Subcutaneous abdominal adipose tissue (tissue), 5 donors: ENCODE measurements at regions not wholly inside any gene's neighbourhood (a gene's known extent, or its start where the extent isn't known, plus 50 kb on each side); places are given as distances from the start of the nearest gene placed in this dataset.

ENCODE experiments used
- H3K27ac ChIP-seq: one replicate; pipeline ENCODE4 v1.7.0; 2013; ENCODE audit warnings: low read depth, mild to moderate bottlenecking, inconsistent platforms, low read length, moderate library complexity
- H3K27me3 ChIP-seq, 5 donors: one replicate each; pipeline ENCODE4 v1.7.0; 2013; ENCODE audit warnings: low read length in 5 of 5, inconsistent platforms in 1 of 5; ENCODE audit not compliant: control insufficient read depth in 5 of 5, insufficient read depth in 4 of 5
- H3K36me3 ChIP-seq, 5 donors: one replicate each; pipeline ENCODE4 v1.7.0; 2013; ENCODE audit warnings: low read length in 5 of 5; ENCODE audit not compliant: control insufficient read depth in 5 of 5, insufficient read depth in 5 of 5
- H3K4me1 ChIP-seq, 5 donors: one replicate each; pipeline ENCODE4 v1.7.0; 2013; ENCODE audit warnings: low read length in 5 of 5, mild to moderate bottlenecking in 3 of 5, moderate library complexity in 1 of 5; ENCODE audit not compliant: control insufficient read depth in 5 of 5, insufficient read depth in 5 of 5
- H3K4me3 ChIP-seq, 5 donors: one replicate each; pipeline ENCODE4 v1.7.0; 2013; ENCODE audit warnings: low read length in 5 of 5, low read depth in 1 of 5
- H3K9ac ChIP-seq, 5 donors: one replicate each; pipeline ENCODE4 v1.7.0; 2013; ENCODE audit warnings: low read length in 5 of 5, mild to moderate bottlenecking in 4 of 5, moderate library complexity in 3 of 5
- H3K9me3 ChIP-seq, 5 donors: one replicate each; pipeline ENCODE4 v1.7.0; 2013; ENCODE audit warnings: low read length in 5 of 5; ENCODE audit not compliant: control insufficient read depth in 5 of 5
- donor health status: healthy.
- donor health status: healthy.
- donor health status: healthy.
- donor health status: healthy.
- donor health status: healthy.

DNA sequence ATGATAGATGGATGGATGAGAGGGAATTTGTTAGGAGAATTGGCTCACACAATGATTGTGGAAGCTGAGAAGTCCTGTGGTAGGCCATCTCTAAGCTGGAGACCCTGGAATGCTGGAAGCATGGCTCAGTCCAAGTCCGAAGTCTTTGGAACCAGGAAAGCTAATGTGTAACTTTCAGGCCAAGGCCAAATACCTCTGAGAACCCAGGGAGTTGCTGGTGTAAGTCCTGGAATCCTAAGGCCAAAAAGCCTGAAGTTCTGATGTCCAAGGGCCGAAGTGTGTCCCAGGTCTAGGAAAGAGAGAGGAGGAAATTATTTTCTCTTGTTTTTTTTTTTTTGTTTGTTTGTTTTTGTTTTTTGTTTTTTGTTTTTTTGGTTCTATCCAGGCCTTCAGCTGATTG, 492.2 kb upstream of the GCFC2 start:
- no peak overlapping the region for H3K4me3 ChIP-seq
- no peaks in the 10 kb centered on the region for H3K36me3 ChIP-seq
- no peaks in the 10 kb centered on the region for H3K27me3 ChIP-seq
- no peak overlapping the region for H3K9ac ChIP-seq
- H3K9me3 ChIP-seq: no peaks in the 10 kb centered on the region
- no peak overlapping the region for H3K27ac ChIP-seq
- H3K4me1 ChIP-seq: no peaks in the 10 kb centered on the region

- no peak overlapping the region for H3K4me3 ChIP-seq
Measured at GRCh38 chr2:76197842-76198448, 487.2 kb upstream of the GCFC2 start.

GRCh38 chr2:76197428-76197827, 486.7 kb upstream of the GCFC2 start:
- H3K9me3 ChIP-seq: no peaks in the 10 kb centered on the region
- H3K4me1 ChIP-seq: no peaks in the 10 kb centered on the region
- no peak overlapping the region for H3K9ac ChIP-seq
- no peak overlapping the region for H3K27ac ChIP-seq
- H3K27me3 ChIP-seq: peaks cover 0 to 4% (median 0%) of the 10 kb centered on the region in 5 donors
- H3K4me3 ChIP-seq: no peak overlapping the region
- H3K36me3 ChIP-seq: no peaks in the 10 kb centered on the region

More at GRCh38 chr2:76197842-76198448, 487.2 kb upstream of the GCFC2 start:
- Histone ChIP-seq H3K36me3 (no peaks in the 10 kb centered on the region), H3K27ac (no peak overlapping the region), H3K4me1 (no peaks in the 10 kb centered on the region), H3K9ac (no peak overlapping the region), H3K9me3 (no peaks in the 10 kb centered on the region), H3K27me3 (peaks cover 0 to 4% (median 0%) of the 10 kb centered on the region in 5 donors)

GRCh38 chr2:76194031-76194775, 483.5 kb upstream of the GCFC2 start:
- H3K36me3 ChIP-seq: no peaks in the 10 kb centered on the region
- no peak overlapping the region for H3K27ac ChIP-seq
- peaks cover 0 to 4% (median 0%) of the 10 kb centered on the region in 5 donors for H3K27me3 ChIP-seq

DNA sequence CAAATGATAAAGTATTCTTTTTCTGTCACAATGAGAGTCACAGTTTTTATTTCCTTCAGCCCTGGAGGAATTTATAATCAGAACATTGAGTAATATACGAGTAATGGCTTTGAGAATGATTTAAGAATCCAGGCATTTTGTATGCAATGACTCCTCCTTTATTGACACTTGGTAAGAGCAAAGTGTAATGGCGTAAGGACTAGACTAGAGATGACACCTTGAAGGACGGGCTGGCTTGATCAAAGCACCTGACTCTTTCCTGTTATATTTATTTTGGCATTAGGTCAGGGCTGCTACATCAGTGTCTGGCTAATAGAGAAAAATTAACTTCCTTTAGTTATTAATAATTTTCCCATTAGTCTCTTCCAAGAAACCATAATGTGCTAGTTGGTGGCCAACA, 482.4 kb upstream of the GCFC2 start:
- Histone ChIP-seq H3K4me1 (no peaks in the 10 kb centered on the region), H3K9me3 (no peaks in the 10 kb centered on the region), H3K36me3 (no peaks in the 10 kb centered on the region), H3K9ac (no peak overlapping the region), H3K4me3 (no peak overlapping the region), H3K27me3 (peaks cover 0 to 4% (median 0%) of the 10 kb centered on the region in 5 donors), H3K27ac (no peak overlapping the region)

More at GRCh38 chr2:76194031-76194775, 483.5 kb upstream of the GCFC2 start:
- Histone ChIP-seq H3K4me3 (no peak overlapping the region), H3K4me1 (no peaks in the 10 kb centered on the region), H3K9ac (no peak overlapping the region), H3K9me3 (no peaks in the 10 kb centered on the region)

- H3K36me3 ChIP-seq: no peaks in the 10 kb centered on the region
- H3K9ac ChIP-seq: no peak overlapping the region
- H3K27me3 ChIP-seq: no peaks in the 10 kb centered on the region
- H3K27ac ChIP-seq: no peak overlapping the region
- H3K4me3 ChIP-seq: no peak overlapping the region
- no peaks in the 10 kb centered on the region for H3K9me3 ChIP-seq
- H3K4me1 ChIP-seq: no peaks in the 10 kb centered on the region
Measured at GRCh38 chr2:76188334-76189008, 477.8 kb upstream of the GCFC2 start.

GRCh38 chr2:76187415-76187814, 476.7 kb upstream of the GCFC2 start:
- Histone ChIP-seq H3K9ac (no peak overlapping the region), H3K27ac (no peak overlapping the region), H3K9me3 (no peaks in the 10 kb centered on the region), H3K36me3 (no peaks in the 10 kb centered on the region), H3K4me1 (no peaks in the 10 kb centered on the region), H3K4me3 (no peak overlapping the region), H3K27me3 (no peaks in the 10 kb centered on the region)

GRCh38 chr2:76180676-76181075, 470.0 kb upstream of the GCFC2 start:
- H3K9ac ChIP-seq: no peak overlapping the region
- no peaks in the 10 kb centered on the region for H3K36me3 ChIP-seq
- no peaks in the 10 kb centered on the region for H3K27me3 ChIP-seq
- H3K9me3 ChIP-seq: peaks cover 0 to 14% (median 4%) of the 10 kb centered on the region in 5 donors
- no peak overlapping the region for H3K4me3 ChIP-seq
- H3K27ac ChIP-seq: no peak overlapping the region
- peaks cover 0 to 2% (median 0%) of the 10 kb centered on the region in 5 donors for H3K4me1 ChIP-seq

GRCh38 chr2:76178610-76179009, 467.9 kb upstream of the GCFC2 start:
- Histone ChIP-seq H3K27me3 (no peaks in the 10 kb centered on the region), H3K9me3 (peaks cover 2 to 21% (median 12%) of the 10 kb centered on the region in 5 donors), H3K4me1 (peaks cover 0 to 2% (median 0%) of the 10 kb centered on the region in 5 donors), H3K36me3 (no peaks in the 10 kb centered on the region), H3K9ac (no peak overlapping the region), H3K27ac (no peak overlapping the region), H3K4me3 (no peak overlapping the region)

GRCh38 chr2:76175295-76175694, 464.6 kb upstream of the GCFC2 start:
- no peaks in the 10 kb centered on the region for H3K4me1 ChIP-seq
- no peak overlapping the region for H3K27ac ChIP-seq
- H3K4me3 ChIP-seq: no peak overlapping the region

More at GRCh38 chr2:76175295-76175694, 464.6 kb upstream of the GCFC2 start:
- no peaks in the 10 kb centered on the region for H3K27me3 ChIP-seq
- no peaks in the 10 kb centered on the region for H3K36me3 ChIP-seq
- no peak overlapping the region for H3K9ac ChIP-seq
- peaks cover 2 to 21% (median 12%) of the 10 kb centered on the region in 5 donors for H3K9me3 ChIP-seq
